Activated naive CD8-positive, alpha-beta T cell treated with anti-CD3 and anti-CD28 coated beads, Interleukin-2, amount 50 U/mL, for 16 hours (primary cell): ENCODE measurements at regions not wholly inside any gene's neighbourhood (a gene's known extent, or its start where the extent isn't known, plus 50 kb on each side); places are given as distances from the start of the nearest gene placed in this dataset.
"Not testable (repeated sequence)": the region's sequence is repeated elsewhere in the genome, so short reads cannot be mapped to it uniquely, and the experiment has no call there.

ENCODE experiments used
- DNase-seq: peaks from one replicate; pipeline ENCODE4 v3.0.0-alpha.2; 2020; ENCODE audit warnings: low read depth, low spot score

DNA sequence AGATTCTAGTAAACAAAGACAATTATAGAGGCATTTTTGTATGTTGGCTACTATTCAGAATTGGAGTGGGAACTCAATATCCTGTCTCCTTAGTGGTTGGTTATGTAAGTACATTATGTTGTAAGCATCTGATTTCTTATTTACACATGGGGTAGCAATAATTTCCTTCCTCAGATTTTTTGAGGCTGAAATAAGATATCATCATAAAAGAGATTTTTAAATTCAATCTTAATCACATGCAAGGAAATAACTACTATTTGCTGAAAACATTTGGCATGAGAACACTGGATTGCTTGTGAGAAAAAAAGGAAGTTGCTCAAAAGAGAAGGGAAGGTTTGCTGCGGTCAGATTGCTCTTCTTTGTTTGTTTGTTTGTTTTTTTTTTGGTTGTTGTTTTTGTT is 437.7 kb upstream of the HS3ST1 start:
- DNase-seq: no peak

DNA sequence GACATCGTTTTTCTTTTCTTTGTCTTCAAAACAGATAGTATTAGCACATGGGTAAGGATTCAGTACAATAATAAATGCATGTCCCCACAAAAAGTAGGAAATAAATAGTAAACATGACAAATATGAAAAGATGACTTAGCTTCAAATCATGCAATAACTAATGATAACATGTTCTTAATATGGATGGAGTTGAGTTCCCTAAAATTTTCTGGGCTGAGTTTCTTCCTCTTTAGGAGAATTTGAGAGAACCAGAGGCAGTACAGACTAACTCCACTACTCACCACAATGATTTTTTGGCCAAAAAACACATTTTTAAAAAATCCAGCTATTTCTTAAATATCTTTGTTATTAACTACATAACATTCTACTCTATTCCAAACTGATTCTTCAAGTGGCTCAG is 432.3 kb upstream of the HS3ST1 start:
- DNase-seq: no peak

DNA sequence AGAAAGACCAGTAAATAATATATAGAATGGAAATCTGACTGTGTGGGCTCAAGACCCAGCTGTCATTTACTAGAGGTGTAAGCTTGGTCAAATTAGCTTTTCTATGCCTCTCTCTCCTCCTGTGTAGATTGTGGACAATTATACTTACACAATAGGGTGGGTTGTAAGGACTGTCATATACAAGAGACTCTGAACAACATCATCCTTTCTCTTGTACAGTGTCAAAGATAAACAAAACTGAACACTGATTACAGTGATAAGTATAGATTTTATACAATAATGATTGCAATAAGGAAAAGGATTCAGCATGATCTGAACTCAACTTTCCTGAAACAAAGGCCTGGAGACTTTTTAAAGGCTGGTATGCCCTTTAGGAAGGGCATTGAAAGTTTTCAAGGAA is 429.2 kb upstream of the HS3ST1 start:
- no peak for DNase-seq

DNA sequence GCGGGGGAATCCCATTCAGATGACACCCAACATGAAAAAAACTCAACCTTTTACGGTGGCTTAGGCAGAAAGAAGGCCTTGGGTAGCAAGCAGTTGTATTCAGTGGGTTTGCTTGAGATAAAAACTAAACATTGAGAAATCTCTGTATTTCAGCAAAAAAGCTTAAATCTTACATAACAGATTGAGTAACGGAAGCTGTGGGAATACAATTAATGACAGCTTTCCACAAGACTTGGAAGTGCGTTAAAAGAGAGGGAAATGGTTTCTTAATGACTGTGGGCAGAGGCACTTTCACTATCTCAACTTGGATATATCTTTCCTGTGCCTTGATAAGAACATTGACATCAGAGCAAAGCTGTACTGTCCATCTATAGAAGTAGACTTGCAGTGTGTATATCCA is 418.5 kb upstream of the HS3ST1 start:
- DNase-seq: no peak

DNA sequence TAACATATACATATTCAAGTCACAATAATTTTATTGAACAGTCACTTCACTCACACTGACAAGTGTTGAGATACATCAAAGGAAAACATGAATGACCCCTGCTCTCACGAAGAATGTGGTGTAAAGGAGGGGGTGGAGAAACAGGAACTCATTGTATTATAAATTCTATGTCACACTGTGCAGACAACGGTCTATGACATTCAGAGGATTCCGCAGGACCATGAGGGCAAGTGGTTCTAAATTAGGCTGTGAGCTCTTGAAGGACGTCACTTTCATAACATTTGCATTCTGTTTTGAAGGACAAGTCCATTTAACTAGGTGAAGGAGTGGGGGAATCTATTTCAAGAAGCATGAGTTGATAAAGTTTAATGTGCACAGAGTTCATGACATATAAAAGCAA is 415.2 kb upstream of the HS3ST1 start:
- no peak for DNase-seq

DNA sequence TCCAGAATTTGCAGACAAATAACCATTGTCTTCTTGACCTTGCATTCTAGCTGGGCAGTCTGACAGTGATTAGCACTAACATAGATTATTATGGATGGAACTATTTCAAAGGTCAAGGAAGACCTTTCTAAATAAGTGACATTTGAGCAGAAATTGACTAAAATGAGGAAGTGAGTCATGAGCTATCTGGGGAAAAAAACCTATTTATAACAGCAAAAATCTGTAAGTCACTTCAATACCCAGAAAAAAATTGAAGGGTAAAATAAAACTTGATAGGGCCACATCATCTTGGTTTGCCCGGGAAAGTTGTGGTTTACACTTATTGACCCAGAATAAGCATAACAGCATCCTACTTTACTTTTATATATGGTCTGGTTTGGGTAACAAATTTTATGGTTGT is 414.6 kb upstream of the HS3ST1 start:
- no peak for DNase-seq

DNA sequence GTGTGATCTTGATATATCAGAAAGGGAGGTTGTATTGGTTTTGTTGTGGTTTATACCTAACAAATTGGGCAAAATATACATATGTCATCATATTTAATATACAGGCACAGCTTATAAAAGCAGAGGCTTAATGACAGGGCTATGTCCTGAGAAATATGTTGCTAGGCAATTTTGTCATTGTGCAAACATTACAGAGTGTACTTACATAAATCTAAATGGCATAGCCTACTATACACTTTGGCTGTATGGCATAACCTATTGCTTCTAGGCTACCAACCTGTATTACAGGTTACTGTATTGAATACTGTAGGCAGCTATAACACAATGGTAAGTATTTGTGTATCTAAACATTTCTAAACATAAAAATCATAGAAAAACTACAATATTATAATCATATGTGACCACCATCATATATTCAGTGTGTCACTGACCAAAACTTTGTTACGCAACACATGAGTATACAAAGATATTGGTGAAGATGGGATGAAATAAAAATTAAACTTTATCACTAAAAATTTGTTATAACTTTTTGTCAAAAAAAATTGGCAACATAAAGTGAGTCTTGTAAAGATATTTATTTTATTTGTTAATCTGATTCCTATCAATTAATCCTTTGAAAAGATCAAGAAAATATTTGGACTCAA is 414.0 kb upstream of the HS3ST1 start:
- DNase-seq: no peak

DNA sequence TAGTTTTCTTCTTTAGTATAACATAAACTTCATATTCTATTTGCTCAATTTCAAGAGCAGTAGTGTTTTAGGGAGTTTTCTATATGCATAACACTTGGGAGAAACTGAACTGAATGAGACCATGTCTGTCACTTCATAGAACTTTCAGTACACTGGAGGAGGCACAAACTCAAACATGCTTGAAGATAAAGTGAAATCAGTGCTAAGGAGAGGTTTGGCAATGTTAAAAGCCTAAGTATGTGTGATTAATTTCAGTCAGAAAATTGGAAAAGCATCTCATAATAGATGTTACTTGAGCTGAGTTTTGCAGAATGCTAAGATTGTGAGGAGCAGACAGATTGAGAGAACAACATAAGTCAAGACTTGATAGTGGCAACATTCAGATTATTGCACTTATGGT is 411.2 kb upstream of the HS3ST1 start:
- DNase-seq: no peak

DNA sequence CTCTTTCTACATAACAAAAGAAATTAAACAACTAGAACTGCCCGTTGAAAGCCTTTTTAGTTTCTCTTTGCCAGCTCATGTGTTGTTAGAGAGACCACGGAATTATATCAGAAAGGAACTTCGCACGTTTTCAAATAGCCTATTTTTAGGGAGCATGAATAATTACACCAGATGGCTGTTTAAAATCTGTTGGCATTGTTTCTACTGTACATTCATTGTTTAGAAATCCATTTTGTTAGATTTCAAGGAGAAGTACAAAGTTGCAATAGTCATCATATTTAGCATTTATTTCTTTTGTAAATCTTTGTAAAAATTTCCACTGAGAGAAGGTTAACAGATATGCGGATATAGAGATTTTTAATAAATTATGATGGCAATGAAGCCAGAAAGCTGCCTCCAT is 403.0 kb upstream of the HS3ST1 start:
- DNase-seq: no peak

DNA sequence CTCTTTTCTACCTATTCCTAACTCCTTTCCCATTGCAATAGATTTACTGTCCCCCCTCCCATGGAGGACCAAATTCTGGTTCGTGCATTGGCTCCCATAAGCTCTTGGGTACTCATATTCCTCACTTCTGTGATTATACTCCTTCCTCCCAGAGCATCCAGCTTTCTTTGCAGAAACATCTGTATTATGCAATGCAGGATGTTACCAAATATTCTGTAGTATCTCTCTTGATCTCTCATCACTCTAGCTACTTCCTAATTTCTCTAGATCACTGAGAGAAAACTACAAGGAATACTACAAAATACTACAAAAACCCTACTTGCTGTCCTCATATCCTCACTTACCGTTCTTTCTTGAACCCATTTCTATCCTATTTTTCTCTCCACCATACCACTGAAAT is 395.9 kb upstream of the HS3ST1 start:
- DNase-seq: no peak

DNA sequence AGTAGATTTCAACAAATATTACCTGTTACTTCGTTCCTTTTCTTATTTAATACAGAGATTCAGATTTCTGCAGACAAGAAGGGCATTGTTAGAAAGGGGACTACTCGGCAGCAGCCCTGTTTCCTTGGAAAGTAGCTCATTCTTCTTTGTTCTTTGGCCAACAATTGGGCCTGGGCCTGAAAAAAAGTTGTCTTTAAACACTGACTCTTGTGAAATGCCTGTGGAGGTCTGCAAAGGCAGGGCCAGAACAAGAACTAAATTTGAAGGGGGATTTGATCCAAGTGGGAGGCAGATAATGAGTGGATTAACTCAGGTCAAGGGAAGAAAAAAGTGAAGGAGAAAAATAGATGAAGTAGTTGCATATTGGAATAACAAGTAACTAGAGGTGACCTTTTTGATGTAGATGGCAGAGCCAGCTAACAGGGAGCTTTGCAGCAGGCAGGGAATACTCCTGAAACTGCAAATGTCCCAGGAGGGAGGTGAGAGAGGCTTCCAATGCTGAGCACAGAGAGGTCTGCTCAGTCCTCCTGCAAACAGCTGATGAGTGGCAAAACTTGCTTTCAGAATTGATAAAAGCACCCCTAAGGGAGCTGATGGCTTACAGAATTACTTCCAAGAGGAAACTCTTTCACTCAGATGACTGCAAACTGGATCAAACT is 393.2 kb upstream of the HS3ST1 start:
- no peak for DNase-seq

DNA sequence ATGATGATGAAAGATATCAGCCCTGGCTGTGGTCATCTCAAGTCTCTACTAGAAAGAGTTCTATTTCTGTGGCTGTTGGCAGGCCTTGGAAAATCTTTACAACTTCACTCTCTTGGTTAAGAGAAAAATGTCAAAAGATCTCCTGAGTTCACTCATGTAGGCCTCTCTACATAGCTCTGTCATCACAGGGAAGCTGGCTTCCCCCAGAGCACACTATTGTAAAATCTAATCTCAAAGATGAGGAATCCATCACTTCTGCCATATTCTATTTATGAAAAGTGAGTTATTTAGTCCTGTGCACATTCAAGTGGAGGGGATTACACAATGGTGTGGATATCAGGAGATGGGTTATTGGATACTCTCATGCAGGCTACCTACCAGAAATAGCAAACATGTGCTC is 388.4 kb upstream of the HS3ST1 start:
- DNase-seq: no peak

DNA sequence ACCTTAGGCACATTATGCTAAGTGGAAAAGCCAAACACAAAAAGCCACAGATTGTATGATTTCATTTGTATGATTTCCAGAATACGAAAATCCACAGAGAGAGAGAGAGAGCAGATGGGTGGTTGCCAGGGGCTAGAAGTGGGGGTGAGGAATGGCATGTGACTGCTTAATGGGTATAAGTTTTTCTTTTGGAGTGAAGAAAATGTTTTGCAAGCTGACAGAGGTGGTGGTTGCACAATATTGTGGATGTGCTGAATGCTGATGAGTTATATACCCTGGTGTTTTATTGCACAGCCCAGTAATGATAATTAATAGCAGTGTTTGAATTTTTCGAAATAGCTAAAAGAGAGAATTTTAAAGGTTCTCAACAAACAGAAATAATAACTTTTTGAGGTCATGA is 386.1 kb upstream of the HS3ST1 start:
- no peak for DNase-seq

DNA sequence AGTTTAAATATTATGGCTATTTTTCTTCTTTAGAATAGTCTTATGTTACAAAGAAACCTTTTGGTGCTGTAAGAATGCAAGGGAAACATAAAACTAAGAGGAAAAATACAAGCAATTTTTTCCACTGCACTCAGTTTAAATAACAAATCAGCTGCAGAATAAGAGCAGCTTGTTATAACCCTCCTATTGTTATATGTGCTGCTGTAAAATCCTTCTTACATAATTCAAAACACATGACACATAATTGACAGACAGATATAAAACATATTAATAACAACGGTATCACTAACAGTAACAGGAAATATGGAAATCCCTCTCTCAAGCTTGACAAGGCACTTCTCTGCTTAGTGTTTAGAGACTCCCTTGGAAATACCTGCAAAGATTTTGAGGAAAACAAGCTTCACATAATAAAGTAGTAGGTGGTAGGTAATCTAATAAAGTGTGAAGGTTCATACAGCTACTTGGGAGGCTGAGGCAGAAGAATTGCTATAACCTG is 385.3 kb upstream of the HS3ST1 start:
- DNase-seq: no peak

DNA sequence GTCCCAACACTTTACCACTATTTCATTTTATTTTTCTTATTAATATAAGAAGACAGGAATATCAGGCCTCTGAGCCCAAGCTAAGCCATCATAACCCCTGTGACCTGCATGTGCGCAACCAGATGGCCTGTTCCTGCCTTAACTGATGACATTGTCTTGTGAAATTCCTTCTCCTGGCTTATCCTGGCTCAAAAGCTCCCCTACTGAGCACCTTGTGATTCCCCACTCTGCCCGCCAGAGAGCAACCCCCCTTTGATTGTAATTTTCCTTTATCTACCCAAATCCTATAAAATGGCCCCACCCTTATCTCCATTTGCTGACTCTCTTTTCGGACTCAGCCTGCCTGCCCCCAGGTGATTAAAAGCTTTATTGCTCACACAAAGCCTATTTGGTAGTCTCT is 382.8 kb upstream of the HS3ST1 start:
- DNase-seq: not testable (repeated sequence)

DNA sequence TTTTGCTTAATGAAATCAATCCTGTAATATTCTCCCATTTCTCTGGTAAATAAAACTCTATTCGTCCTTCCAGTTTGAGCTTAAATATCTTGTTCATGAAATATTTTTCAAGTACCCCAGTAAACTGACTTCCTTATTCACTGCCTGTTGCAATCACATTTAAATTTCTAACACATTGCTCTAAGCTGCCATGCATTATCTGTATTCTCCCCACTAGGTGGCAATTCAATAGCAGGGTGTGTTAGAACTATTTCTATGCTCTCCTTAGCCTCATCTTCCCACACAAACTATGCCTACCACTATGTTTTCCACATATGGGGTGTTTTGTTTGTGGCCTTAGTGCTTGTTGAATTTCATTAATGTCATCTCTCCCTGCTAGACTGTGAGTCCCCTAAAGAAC is 377.1 kb upstream of the HS3ST1 start:
- DNase-seq: no peak

DNA sequence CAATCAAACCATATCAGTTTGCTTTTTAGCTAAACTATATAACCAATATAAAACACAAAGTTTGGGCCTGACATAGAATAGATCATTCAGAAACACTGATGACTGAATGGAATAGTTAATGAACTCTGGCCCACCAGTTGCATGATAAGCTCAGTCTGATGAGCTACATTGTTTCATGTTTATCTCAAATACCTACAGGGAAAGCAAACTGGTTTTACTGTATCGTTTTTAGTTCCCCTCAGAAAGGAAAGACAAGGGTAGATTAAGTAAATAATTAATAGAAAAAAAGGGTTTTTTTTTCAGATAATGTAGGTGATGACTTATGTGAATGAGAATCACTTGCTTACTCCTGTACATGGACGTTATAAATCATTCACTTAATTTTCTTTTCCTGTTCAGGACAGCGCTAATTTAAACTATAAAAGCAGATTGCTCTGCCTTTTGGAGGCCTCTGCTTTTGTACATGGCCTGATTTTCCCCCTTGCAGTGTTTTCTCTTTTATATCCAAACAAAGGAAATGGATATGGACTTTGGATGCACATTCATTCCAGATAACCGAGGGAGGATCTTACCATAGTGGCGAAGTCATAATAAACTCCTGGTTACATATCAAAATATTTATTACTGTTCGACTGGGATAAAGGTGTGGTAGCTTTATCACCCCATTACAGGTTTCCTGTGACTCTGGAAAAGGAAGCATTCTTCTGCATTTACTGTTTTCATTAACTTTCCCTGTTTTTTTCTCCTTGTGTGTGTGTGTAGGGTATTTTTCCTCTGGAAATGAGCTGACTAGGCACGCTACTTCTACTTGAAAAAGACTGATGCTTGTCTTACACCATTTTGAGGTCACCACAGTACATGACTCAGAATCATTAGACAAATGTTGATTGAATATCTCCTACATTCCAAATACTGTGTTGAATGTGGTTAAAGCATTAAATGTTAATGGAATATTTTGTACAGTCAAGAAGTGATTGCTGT is 373.1 kb upstream of the HS3ST1 start:
- no peak for DNase-seq

DNA sequence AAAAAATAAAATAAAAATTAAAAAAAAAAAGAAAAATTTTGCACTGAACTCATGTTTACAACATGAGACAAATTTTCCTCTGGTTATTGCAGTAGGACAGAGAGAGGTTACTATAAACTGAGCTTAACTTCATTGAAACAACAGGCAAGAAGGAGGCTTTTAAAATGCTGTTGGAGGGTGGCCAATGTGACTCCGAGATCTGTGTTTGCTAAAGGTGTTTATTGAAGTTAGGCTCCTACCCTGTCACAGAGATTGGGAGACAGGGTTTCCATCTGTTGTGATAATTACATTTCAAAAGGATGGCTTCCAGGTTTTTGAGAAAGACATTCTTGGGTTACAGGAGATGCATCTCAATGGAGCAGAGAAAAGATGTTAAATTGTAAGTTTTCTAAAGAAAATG is 370.5 kb upstream of the HS3ST1 start:
- no peak for DNase-seq

DNA sequence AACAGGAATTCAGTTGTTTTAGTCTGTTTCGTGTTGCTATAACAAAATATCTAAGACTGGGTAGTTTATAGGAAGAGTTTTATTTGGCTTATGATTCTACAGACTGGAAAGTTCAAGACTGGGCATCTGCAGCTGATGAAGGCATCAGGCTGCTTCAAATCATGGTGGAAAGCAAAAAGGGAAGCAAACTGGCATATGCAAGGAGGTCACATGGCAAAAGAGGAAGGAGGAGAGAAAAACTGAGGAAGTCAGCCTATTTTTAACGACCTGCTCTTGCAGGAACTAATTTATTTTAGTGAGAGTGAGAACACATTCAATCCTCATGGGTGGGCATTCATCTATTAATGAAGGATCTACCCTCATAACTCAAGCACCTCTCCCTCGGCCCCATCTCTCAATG is 363.1 kb upstream of the HS3ST1 start:
- no peak for DNase-seq

DNA sequence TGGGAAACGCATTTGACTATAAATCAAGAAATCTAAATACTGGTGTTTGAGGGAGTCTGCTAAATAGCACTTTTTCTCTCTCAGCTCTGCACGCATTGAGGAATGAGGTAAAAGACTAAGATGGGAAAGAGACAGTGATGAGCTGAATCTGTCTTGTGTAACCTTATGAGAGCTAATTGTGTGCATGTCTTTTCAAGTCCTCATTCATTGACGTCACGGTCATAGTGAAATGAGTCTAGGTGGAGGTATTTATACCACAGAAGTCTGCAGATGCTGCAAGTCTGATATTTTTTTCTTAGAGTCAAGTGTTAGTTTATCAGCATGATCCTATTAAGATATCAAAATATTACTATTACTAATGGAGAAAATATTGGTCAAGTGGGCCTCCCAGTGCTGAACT is 361.5 kb upstream of the HS3ST1 start:
- DNase-seq: no peak

DNA sequence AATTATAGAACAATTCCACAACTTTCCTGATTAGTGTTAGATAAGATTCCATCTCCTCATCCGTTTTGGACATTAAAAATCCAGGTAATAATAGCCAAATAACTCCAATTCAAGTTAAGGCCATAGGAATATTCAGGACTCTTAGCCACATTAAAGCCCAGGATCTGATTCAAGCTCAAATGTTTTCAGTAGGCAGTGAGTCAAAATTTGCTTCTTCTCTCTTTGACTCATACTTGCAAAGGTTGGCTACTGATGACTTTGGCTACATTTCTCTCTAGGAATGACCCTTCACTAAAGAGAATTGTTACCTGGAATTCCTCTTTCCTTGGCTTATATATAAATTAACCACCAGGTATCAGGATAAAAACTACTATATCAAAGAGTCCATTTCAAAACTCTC is 354.9 kb upstream of the HS3ST1 start:
- no peak for DNase-seq

DNA sequence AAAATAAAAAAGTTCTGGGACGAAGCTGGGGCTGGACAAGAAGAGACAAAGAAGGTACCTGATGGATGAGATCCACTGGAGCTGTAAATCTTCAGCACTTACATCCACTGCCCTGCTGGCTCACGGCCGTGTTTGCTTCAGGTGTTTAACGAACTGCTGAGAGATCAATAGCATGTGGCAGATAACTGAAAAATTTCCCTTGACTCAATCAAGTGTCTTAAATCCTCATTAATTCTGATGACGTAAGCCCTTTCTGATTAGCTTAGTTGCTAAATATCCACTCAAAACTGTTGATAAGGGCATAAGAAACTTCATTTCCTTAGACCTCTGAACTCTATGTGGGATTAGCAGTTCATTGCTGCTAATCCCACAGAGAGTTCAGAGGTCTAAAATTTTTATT is 354.2 kb upstream of the HS3ST1 start:
- DNase-seq: no peak

DNA sequence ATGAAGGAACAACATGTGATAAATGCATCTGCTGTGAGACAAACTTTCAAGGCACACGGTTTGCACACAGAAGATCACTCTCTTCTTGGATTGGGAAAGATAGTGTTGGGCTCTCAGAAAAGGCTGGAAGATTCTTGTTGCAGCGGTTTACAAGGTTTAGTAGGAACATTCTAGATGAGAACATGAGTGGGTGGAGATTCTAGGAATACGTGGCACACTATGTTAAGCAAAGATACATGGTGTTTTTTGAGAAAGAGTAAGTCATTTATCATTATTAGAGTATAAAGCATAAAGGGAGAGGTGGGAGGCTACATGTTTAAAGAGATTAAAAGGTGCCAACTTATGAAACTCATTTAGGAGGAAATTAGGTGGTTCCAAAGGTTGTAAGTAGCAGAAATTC is 348.8 kb upstream of the HS3ST1 start:
- DNase-seq: no peak
